Tibial artery (tissue), 4 donors: ENCODE measurements at regions not wholly inside any gene's neighbourhood (a gene's known extent, or its start where the extent isn't known, plus 50 kb on each side); places are given as distances from the start of the nearest gene placed in this dataset.
A peak's percentile ranks its signal among the peaks of the same experiment; 100 is the strongest.
"Not testable (repeated sequence)": the region's sequence is repeated elsewhere in the genome, so short reads cannot be mapped to it uniquely, and the experiment has no call there.

Experiments
- DNase-seq, 2 donors: peaks; one replicate each; pipeline ENCODE4 v3.0.0-alpha.2; 2019
- H3K27ac ChIP-seq, 2 donors: fragments of 200-600 bp; sonication (generic) in 1 of 2; 1 replicate in 1 of 2; 2 replicates in 1 of 2; pipeline ENCODE4 v1.5.1; 2018 to 2019; ENCODE audit warnings: mild to moderate bottlenecking in 1 of 2
- H3K27me3 ChIP-seq, 2 donors: fragments of 200-600 bp; sonication (generic) in 1 of 2; one replicate each; pipeline versions ENCODE4 v1.5.1 to v1.6.0; 2016 to 2019
- H3K36me3 ChIP-seq, 3 donors: fragments of 200-600 bp; sonication (generic) in 2 of 3; one replicate each; pipeline ENCODE4 v1.5.1; 2016 to 2019; ENCODE audit warnings: mild to moderate bottlenecking in 2 of 3
- H3K4me1 ChIP-seq, 4 donors: fragments of 200-600 bp; sonication (generic) in 2 of 4; 1 replicate in 3 of 4; 2 replicates in 1 of 4; pipeline ENCODE4 v1.5.1; 2016 to 2019
- H3K4me3 ChIP-seq, 2 donors: fragments of 200-600 bp; sonication (generic) in 1 of 2; 1 replicate in 1 of 2; 2 replicates in 1 of 2; pipeline ENCODE4 v1.5.1; 2018 to 2019; ENCODE audit warnings: mild to moderate bottlenecking in 2 of 2
- H3K9me3 ChIP-seq, 3 donors: fragments of 200-600 bp; sonication (generic) in 1 of 3; one replicate each; pipeline ENCODE4 v1.5.1; 2016 to 2019
- CTCF ChIP-seq, 2 experiments: fragments of 200-600 bp in 1 of 2; fragments of 450-650 bp in 1 of 2; IDR thresholded peaks; one replicate each; pipeline ENCODE4 v1.5.1; 2017 to 2019; ENCODE audit warnings: antibody characterized with exemption in 2 of 2, mild to moderate bottlenecking in 1 of 2, moderate library complexity in 1 of 2
- intact Hi-C: fragments of 100-400 bp; cut with DNase I; formaldehyde crosslinking; loops from one replicate; pipeline ENCODE4 v1.15.0; 2023; ENCODE audit warnings: low total_unique reads

- intact Hi-C loops = no loop called here
- Histone ChIP-seq H3K27me3 (no peaks in the 10 kb centered on the region), H3K36me3 (no peaks in the 10 kb centered on the region), H3K4me3 (no peak overlapping the region), H3K9me3 (no peaks in the 10 kb centered on the region), H3K4me1 (peaks cover 0 to 44% (median 17%) of the 10 kb centered on the region in 4 donors), H3K27ac (peak overlapping the region in 1 of 2 donors; percentile 66)
- TF ChIP-seq CTCF (IDR thresholded peaks at IDR 0.05) = no peak
- DNase-seq = no peak
Measured at GRCh38 chr7:120186688-120187087, 86.3 kb upstream of the KCND2 start.

DNA sequence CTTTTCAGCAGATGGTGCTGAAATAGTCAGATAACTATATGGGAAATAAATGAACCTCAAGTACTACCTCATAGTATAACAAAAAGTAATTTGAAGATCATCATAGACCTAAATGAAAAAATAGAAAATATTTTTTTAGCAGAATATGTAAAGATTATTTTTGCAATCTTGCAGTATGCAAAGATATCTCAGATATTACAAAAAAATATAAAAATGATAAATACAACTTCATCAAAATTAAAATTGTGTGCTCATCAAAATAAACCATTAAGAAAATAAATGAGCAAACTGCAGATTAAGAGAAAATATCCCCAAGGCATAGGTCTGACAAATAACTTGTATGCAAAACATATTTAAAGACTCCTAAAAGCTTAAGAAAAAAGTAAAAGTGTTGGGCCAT, 83.4 kb upstream of the KCND2 start:
- Histone ChIP-seq H3K27me3 (no peaks in the 10 kb centered on the region), H3K27ac (no peak overlapping the region), H3K9me3 (no peaks in the 10 kb centered on the region), H3K4me1 (peaks cover 0 to 30% (median 14%) of the 10 kb centered on the region in 4 donors), H3K36me3 (no peaks in the 10 kb centered on the region), H3K4me3 (no peak overlapping the region)
- DNase-seq = no peak
- TF ChIP-seq CTCF (IDR thresholded peaks at IDR 0.05) = no peak
- intact Hi-C loops = no loop called here

- intact Hi-C loops = no loop called here
- TF ChIP-seq CTCF (IDR thresholded peaks at IDR 0.05) = no peak
- no peaks in the 10 kb centered on the region for H3K27me3 ChIP-seq
- no peaks in the 10 kb centered on the region for H3K36me3 ChIP-seq
- no peak overlapping the region for H3K27ac ChIP-seq
- H3K9me3 ChIP-seq = no peaks in the 10 kb centered on the region
- peaks cover 0 to 25% (median 9%) of the 10 kb centered on the region in 4 donors for H3K4me1 ChIP-seq
- H3K4me3 ChIP-seq = no peak overlapping the region
- DNase-seq = no peak
Measured at GRCh38 chr7:120190109-120190508, 82.9 kb upstream of the KCND2 start.

- no peak for DNase-seq
Measured at GRCh38 chr7:120190566-120190965, 82.4 kb upstream of the KCND2 start.

GRCh38 chr7:120191423-120191822, 81.6 kb upstream of the KCND2 start:
- H3K27ac ChIP-seq, H3K27me3 ChIP-seq, H3K4me3 ChIP-seq, intact Hi-C loops, DNase-seq, H3K9me3 ChIP-seq, H3K36me3 ChIP-seq: not testable (repeated sequence)
- H3K4me1 ChIP-seq = peaks cover 0 to 12% (median 0%) of the 10 kb centered on the region in 4 donors

More at GRCh38 chr7:120190566-120190965, 82.4 kb upstream of the KCND2 start:
- TF ChIP-seq CTCF (IDR thresholded peaks at IDR 0.05) = no peak
- no peak overlapping the region for H3K27ac ChIP-seq
- H3K27me3 ChIP-seq = no peaks in the 10 kb centered on the region
- no peaks in the 10 kb centered on the region for H3K9me3 ChIP-seq
- peaks cover 0 to 21% (median 6%) of the 10 kb centered on the region in 4 donors for H3K4me1 ChIP-seq
- no peak overlapping the region for H3K4me3 ChIP-seq
- H3K36me3 ChIP-seq = no peaks in the 10 kb centered on the region
- intact Hi-C loops = no loop called here

DNA sequence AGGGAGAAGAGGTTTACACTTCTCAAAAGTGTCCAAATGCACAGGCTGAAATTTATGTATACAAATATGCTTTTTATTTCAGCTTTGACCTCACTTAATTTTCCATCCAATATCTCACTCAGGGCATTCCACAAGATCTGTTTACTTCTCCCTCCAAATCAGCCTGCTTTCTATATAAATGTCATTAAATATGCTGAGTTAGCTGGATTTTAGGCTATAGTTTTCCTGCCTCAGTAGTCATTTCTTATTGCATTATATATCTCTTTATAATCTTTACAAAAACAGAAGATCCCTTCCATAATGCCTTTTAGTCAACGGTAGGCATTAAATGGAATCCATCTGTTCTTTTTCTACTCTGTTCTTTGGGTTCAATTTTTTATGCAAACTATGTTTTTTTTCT, 71.7 kb upstream of the KCND2 start:
- H3K27me3 ChIP-seq = no peaks in the 10 kb centered on the region
- intact Hi-C loops = no loop called here
- H3K36me3 ChIP-seq = no peaks in the 10 kb centered on the region
- DNase-seq = no peak
- H3K4me3 ChIP-seq = no peak overlapping the region
- TF ChIP-seq CTCF (IDR thresholded peaks at IDR 0.05) = no peak
- no peaks in the 10 kb centered on the region for H3K4me1 ChIP-seq
- H3K9me3 ChIP-seq = no peaks in the 10 kb centered on the region
- no peak overlapping the region for H3K27ac ChIP-seq
